ENCODE measurements at regions not wholly inside any gene's neighbourhood (a gene's known extent, or its start where the extent isn't known, plus 50 kb on each side); places are given as distances from the start of the nearest gene placed in this dataset.
"Not testable (repeated sequence)": the region's sequence is repeated elsewhere in the genome, so short reads cannot be mapped to it uniquely, and the experiment has no call there.

DNA sequence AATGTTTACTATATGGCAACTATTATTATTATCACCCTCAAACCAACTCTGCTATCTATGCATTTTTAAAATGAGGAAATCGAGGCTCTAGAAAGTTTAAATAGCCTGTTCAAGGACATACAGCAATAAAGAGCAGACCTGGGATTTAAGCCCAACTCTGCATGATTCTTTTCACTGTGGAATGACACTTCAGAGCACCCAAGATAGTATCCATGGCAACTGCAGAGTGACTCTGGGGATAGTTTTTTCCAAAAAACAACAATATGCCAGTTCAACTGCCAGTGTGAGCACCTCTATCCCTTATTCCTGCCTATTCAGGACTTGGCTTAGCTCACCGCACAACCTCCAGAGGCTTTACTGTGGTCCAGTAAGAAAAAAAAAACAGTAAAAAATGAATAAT, 293.9 kb downstream of the BRINP2 start:
- DNase-seq: no peak

DNA sequence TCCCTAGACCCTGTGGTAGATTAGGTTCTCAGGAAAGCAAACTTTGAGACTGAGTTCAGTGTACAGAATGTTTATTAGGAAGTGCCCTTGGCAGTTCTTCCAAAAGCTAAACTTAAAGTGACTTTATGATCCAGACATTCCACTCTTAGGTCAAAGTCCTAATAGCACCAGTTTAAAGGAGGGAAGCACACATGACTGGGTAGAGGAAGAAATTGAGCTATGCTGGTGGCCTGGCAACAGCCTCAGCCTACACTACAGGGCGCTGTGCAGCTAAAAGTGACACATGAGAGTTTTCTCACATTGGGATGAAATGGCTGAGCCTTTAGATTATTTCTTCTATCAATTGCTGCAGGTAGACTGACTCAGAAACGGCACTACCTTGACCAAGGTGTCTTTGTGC, 280.4 kb downstream of the BRINP2 start:
- no peak for DNase-seq

DNA sequence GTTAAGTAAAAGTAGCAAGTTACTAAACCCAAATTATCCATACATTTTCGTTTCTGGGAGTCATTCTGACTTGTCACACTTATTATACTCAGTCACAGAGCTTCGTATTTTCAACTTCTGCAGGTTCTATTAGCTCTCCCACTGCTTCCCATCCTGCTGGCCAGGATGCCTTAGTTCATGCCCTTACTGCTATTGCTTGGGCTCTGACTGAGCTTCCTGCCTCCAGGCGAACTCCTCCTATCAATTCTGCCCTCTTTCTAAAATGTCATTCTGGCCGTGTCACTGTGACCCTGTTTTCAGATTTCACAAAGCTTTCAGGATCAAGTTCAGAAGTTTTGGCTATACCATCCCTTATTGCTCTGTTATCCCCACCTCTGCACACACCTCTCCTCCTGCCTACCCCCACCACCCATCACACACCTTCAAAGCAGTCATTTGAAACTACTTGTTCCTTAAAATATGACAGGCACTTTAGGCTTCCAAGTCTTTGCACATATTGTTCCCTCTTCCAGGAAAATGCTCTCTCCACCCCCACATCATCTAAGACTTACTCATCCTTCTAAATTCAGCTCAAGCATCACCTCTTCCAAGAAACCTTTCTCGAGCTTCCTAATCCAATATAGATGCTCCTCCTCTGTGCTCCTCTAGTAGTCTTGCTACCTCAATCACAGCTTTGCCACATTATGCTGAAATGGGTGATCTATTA, 278.0 kb downstream of the BRINP2 start:
- no peak for DNase-seq

DNA sequence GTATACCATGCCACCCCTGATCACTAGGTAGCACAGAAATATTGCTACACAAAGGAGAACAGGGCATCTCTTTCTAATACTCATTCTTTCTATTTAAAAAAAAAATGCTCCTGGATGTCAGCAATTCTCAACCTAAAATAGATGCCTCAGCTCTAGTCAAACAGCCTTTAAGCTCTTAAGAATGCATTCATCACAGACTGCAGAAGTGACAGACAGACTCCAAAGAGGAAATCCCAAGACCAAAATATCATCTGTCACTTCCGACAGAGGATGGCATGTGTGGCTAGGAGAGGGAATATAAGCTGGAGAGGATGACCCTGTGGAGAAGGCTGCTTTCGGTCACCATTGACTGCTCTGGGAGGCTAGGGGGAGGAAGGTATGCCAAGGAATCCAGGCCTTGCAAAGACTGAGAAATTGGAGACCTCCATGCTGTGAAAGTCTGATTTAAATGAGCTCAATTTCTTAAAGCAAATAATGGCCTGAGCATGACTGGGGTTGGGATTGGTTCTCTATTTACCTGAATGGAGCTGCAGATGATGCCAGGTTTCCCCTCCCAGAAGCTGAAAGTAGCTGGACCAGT, 277.4 kb downstream of the BRINP2 start:
- no peak for DNase-seq

GRCh38 chr1:177444997-177445746, 274.4 kb downstream of the BRINP2 start:
- DNase-seq: no peak

DNA sequence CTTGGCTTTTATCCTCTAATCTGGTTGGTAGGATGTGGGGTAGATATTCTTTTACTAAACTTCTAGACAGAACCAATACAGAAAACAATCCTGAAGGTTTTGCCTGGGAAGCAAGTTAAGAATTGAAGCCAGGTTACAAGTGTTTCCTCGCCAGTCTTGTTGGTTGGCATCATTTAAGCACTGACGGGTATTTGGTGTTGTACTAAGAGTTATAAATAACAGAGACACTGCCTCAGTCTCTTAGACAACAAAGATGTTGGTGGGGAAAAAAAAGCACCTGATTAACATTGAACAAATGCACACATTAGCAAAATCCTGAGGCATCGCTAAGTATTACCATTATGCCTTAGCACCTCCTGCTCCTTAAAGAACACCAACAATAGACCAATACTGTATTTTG, 272.2 kb downstream of the BRINP2 start:
- DNase-seq: no peak

DNA sequence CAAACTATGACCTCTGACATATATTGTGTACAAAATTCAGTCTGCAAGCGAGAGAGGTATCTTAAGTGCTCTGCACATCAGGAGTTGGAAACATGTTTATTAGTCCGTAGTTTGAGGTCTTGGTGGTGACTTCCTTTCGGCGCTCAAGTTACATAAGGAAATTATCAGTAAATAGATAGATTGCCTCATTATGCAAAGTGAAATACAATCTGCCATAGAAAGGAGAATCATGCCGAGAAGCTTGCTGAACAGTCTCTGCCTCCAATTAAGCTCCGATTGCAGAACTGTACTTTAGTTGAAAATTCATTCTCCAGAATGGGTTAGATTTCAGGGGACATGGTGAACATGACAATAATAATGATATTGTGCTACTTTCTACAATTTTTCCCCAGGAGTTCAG, 271.8 kb downstream of the BRINP2 start:
- DNase-seq: peak; percentile 47

- no peak for DNase-seq
Observed at GRCh38 chr1:177441281-177441680, 270.5 kb downstream of the BRINP2 start.

GRCh38 chr1:177440821-177441220, 270.1 kb downstream of the BRINP2 start:
- no peak for DNase-seq

DNA sequence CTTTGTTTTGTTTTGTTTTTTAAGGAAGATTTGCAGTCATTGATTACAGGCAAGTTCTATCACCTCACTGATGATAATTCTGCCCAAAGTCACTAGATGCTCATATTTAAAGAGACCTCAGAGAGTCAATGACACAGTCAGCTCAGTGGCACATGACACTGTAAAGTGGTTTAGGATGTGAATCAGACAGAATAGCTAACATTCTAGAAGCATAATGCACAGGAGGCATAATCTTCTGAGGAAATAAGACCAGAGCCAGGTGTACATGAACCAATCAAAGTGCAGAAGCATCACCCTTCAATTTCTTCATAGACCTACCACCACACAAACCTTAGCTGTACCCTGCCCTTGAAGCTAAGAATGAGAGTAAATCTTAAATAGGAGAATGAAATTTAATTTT, 268.5 kb downstream of the BRINP2 start:
- no peak for DNase-seq

DNA sequence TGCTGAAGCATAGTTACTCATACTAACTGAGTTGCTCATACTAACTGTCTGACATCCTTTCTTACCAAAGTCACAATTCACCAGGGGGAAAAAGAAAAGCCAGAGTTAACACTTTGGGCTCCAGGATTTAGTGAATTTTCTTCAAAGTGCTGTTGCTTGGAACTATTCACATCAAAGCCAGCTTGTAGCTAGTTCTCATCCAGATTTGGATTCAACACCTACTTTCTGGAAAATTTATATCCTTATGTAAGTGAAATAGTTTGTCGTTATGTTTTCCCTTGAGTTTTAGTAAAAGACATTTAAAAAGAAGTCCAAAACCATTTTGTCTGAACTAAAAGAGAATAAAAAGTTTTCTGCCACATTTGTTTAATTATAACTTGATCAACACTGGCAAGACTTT, 264.6 kb downstream of the BRINP2 start:
- no peak for DNase-seq

- DNase-seq: no peak
Observed at GRCh38 chr1:177432897-177433296, 262.1 kb downstream of the BRINP2 start.

DNA sequence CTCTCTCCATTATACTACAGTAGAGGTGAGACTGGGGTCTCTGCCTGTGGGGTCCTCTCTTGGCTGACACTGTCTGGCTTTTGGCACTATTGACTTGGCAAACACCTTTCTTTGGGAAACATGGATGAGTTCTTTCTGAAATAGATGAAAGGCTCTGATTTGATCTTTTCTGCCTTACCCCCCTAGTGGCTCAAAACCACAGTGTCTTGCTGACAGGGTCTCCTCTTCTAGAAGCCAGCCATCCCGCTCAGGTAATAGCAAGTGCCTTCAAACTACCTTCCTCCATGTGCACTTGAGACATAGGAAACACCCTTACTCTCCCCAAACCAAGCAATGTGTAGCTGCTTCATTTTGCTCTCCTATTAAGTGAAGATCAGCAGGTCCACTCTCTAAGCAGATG, 260.4 kb downstream of the BRINP2 start:
- DNase-seq: no peak

GRCh38 chr1:177429234-177429633, 258.5 kb downstream of the BRINP2 start:
- DNase-seq: no peak

GRCh38 chr1:177427811-177428210, 257.1 kb downstream of the BRINP2 start:
- no peak for DNase-seq

DNA sequence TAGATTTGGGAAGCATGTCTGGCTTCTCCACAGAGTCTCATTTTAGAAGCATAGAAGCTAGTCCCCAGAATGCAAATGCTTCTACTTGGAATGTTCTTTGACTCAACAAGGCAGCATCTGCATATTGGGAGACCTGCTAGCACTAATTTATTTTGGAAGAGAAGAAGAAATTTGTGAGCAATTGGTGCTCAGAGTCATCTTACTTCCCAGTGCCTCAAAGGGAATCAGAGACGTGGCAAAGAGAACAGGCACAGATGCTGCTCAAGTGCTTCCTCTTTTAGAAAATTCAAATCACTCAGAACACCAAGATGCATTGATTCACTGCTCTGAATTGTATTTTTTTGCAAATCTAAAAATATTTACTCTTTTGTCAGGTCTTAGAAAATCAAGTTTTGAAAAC, 255.7 kb downstream of the BRINP2 start:
- DNase-seq: no peak

GRCh38 chr1:177425199-177425598, 254.4 kb downstream of the BRINP2 start:
- no peak for DNase-seq

- no peak for DNase-seq
Observed at GRCh38 chr1:177424744-177425143, 254.0 kb downstream of the BRINP2 start.

DNA sequence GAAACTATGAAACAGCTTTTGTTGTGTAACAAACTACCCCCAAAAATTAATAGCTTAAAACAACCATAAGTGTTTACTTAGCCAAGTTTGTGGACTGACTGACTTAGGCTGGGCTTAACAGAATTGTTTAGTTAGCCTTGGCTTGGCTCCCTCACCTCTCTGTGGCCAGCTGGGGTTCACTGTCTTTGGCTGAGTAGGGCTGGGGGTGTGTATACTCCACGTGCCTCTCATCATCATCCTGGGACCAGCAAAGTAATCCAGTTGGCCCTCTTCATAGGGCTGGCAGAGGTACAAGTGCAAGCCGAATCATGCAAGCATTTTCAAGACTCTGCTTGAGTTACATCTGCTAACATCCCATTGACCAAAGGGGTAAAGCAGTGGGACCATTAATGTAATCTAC, 252.3 kb downstream of the BRINP2 start:
- no peak for DNase-seq

- DNase-seq: no peak
Observed at GRCh38 chr1:177413982-177414596, 243.3 kb downstream of the BRINP2 start.

DNA sequence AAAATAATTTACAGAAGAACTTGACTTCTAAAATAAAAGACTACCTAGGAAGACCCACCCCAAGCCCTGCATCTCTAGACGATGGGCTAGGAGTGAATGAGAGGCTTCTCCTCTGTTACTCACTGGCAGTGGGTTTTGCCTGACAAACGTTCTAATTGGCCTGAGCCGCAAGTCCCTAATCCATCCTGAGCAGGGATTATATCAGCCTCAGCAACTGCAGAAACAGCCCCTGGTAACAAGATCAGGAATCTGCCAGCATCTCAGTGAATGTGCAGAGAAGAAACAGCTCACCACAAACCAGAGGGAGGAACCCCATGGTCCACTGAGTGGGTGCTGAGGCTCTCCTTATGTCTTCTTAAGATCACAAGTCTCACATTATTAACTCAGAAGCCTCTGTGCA, 240.6 kb downstream of the BRINP2 start:
- DNase-seq: no peak

GRCh38 chr1:177410179-177410766, 239.5 kb downstream of the BRINP2 start:
- DNase-seq: no peak

- DNase-seq: not testable (repeated sequence)
Observed at GRCh38 chr1:177406323-177406722, 235.6 kb downstream of the BRINP2 start.
